Trophoblast cell (in vitro differentiated cells and primary cell): ENCODE measurements at regions not wholly inside any gene's neighbourhood (a gene's known extent, or its start where the extent isn't known, plus 50 kb on each side); places are given as distances from the start of the nearest gene placed in this dataset.
A peak's percentile ranks its signal among the peaks of the same experiment; 100 is the strongest.

ENCODE experiments used
- DNase-seq, 2 donors: peaks; one replicate each; pipeline ENCODE4 v3.0.0-alpha.2; 2016
- H2AFZ ChIP-seq: 2 replicates; pipeline ENCODE4 v1.6.1; 2013; ENCODE audit warnings: low read length, moderate library complexity, mild to moderate bottlenecking; ENCODE audit not compliant: insufficient read depth, poor library complexity
- H2AK5ac ChIP-seq: 2 replicates; pipeline ENCODE4 v1.6.1; 2013; ENCODE audit warnings: mild to moderate bottlenecking, low read length
- H2BK120ac ChIP-seq: 2 replicates; pipeline ENCODE4 v1.6.1; 2013; ENCODE audit warnings: low read length, mild to moderate bottlenecking, moderate library complexity; ENCODE audit not compliant: insufficient read depth, poor library complexity
- H2BK12ac ChIP-seq: 2 replicates; pipeline ENCODE4 v1.6.1; 2013; ENCODE audit warnings: mild to moderate bottlenecking, low read length, moderate library complexity
- H2BK5ac ChIP-seq: 2 replicates; pipeline ENCODE4 v1.6.1; 2013; ENCODE audit warnings: low read length, low read depth, moderate library complexity, mild to moderate bottlenecking; ENCODE audit not compliant: poor library complexity
- H3K14ac ChIP-seq: 2 replicates; pipeline ENCODE4 v1.6.1; 2013; ENCODE audit warnings: mild to moderate bottlenecking, low read length
- H3K18ac ChIP-seq: 2 replicates; pipeline ENCODE4 v1.6.1; 2013; ENCODE audit warnings: mild to moderate bottlenecking, low read length
- H3K23ac ChIP-seq: 2 replicates; pipeline ENCODE4 v1.6.1; 2013; ENCODE audit warnings: low read length
- H3K27ac ChIP-seq: 2 replicates; pipeline ENCODE4 v1.5.1; 2013; ENCODE audit warnings: low read depth, mild to moderate bottlenecking, inconsistent platforms, low read length, moderate library complexity
- H3K27me3 ChIP-seq: 2 replicates; pipeline ENCODE4 v1.6.1; 2013; ENCODE audit warnings: inconsistent platforms, mild to moderate bottlenecking, low read length, moderate library complexity; ENCODE audit not compliant: insufficient read depth
- H3K36me3 ChIP-seq, 2 experiments: 1 replicate in 1 of 2; 2 replicates in 1 of 2; pipeline ENCODE4 v1.6.1; 2013; ENCODE audit warnings: low read length in 2 of 2, mild to moderate bottlenecking in 2 of 2, moderate library complexity in 1 of 2; ENCODE audit not compliant: insufficient read depth in 2 of 2, control insufficient read depth in 1 of 2
- H3K4ac ChIP-seq: 2 replicates; pipeline ENCODE4 v1.6.1; 2013; ENCODE audit warnings: low read depth, mild to moderate bottlenecking, low read length, moderate library complexity
- H3K4me1 ChIP-seq, 2 experiments: 1 replicate in 1 of 2; 2 replicates in 1 of 2; pipeline ENCODE4 v1.6.1; 2013; ENCODE audit warnings: low read length in 2 of 2, mild to moderate bottlenecking in 2 of 2, moderate library complexity in 1 of 2; ENCODE audit not compliant: insufficient read depth in 2 of 2, control insufficient read depth in 1 of 2
- H3K4me2 ChIP-seq: 2 replicates; pipeline ENCODE4 v1.6.1; 2013; ENCODE audit warnings: inconsistent platforms, mild to moderate bottlenecking, low read length, moderate library complexity
- H3K4me3 ChIP-seq: 2 replicates; pipeline ENCODE4 v1.5.1; 2013; ENCODE audit warnings: mild to moderate bottlenecking, low read depth, low read length, inconsistent platforms
- H3K79me1 ChIP-seq: one replicate; pipeline ENCODE4 v1.6.1; 2013; ENCODE audit warnings: low read length
- H3K79me2 ChIP-seq: 2 replicates; pipeline ENCODE4 v1.6.1; 2013; ENCODE audit warnings: low read length, mild to moderate bottlenecking; ENCODE audit not compliant: control insufficient read depth, insufficient read depth, poor library complexity
- H3K9ac ChIP-seq: 2 replicates; pipeline ENCODE4 v1.6.1; 2013; ENCODE audit warnings: mild to moderate bottlenecking, low read length
- H3K9me3 ChIP-seq: 2 replicates; pipeline ENCODE4 v1.6.1; 2013; ENCODE audit warnings: low read depth, mild to moderate bottlenecking, control low read depth, inconsistent platforms, low read length; ENCODE audit not compliant: insufficient read depth
- H4K12ac ChIP-seq: 2 replicates; pipeline ENCODE4 v1.6.1; 2013; ENCODE audit warnings: low read depth, mild to moderate bottlenecking, low read length, moderate library complexity
- H4K8ac ChIP-seq: 2 replicates; pipeline ENCODE4 v1.6.1; 2013; ENCODE audit warnings: low read depth, mild to moderate bottlenecking, low read length, moderate library complexity
- H4K91ac ChIP-seq: one replicate; pipeline ENCODE4 v1.6.1; 2013; ENCODE audit warnings: low read depth, mild to moderate bottlenecking, low read length, moderate library complexity
- WGBS: extraction: QIAGEN DNeasy Blood & Tissue Kit; methylation state at CpG from one replicate; pipeline ENCODE4 v1.1.7; 2013; ENCODE audit warnings: missing lambda C conversion rate; ENCODE audit not compliant: insufficient read length, insufficient coverage; ENCODE audit errors: extremely low coverage; 5-methylcytosine and 5-hydroxymethylcytosine counted together

DNA sequence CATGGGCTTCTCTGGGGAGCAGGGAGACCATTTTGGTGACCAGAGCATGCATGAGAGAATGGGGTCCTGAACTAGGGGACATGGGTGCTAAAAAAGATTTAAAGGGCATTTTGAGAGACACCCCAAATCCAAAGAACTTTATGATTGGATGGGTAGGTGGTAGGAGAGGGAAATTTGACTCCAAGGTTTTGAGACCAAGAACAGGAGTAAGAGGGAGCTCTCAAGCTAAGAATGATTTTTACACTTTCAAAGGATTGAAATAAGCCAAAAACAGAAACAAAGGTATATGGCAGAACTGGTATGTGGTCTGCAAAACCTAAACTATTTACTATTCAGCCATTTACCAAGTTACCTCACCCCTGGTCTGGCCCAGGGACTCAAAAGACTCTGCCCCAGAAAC lies 318.2 kb upstream of the CLINT1 start:
- Histone ChIP-seq H3K23ac (no peak overlapping the region), H4K8ac (no peak overlapping the region), H3K9ac (no peak overlapping the region), H3K36me3 (no peaks in the 10 kb centered on the region), H3K4ac (no peak overlapping the region), H3K14ac (no peak overlapping the region), H2AFZ (no peak overlapping the region), H3K4me3 (no peak overlapping the region), H3K18ac (no peak overlapping the region), H3K27me3 (no peaks in the 10 kb centered on the region), H2BK12ac (no peak overlapping the region), H3K79me2 (no peaks in the 10 kb centered on the region), H4K91ac (no peak overlapping the region), H3K27ac (no peak overlapping the region), H2AK5ac (no peak overlapping the region), H4K12ac (no peak overlapping the region), H3K4me2 (no peak overlapping the region), H3K79me1 (no peaks in the 10 kb centered on the region), H3K9me3 (no peaks in the 10 kb centered on the region), H2BK5ac (no peak overlapping the region), H2BK120ac (no peak overlapping the region), H3K4me1 (peaks cover 0 to 5% of the 10 kb centered on the region in 2 experiments)
- DNase-seq = no peak

DNA sequence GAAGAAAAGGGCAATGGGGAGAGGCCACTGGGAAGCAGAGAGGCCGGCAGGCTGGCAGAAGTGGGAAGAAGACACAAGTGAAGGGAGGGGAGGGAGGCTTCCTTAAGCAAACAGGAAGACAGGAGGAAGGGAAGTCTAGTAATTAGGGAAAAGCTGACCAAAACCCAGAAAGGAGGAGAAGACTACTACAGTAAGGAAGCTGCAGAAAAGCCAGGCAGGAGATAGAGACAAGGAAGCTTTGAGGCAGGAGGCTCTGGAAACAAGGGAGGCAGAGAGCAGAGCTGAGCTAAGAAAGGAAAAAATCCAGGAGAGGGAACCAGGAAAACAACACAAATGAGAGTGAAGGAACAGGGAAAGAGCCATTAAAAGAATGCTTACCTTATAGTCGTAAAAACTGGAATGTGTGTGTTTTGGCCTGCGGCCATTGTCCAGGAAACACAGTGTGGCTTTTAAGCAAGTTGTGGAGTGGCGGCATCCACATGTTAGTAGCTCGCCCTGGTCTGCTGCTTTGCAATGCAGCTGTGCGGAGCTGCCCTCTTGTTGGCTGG lies 317.1 kb upstream of the CLINT1 start:
- Histone ChIP-seq H3K27ac (no peak overlapping the region), H3K9me3 (no peaks in the 10 kb centered on the region), H2AFZ (no peak overlapping the region), H3K14ac (no peak overlapping the region), H2BK5ac (no peak overlapping the region), H3K79me2 (no peaks in the 10 kb centered on the region), H3K4ac (no peak overlapping the region), H2AK5ac (no peak overlapping the region), H3K4me2 (no peak overlapping the region), H3K4me3 (no peak overlapping the region), H3K23ac (no peak overlapping the region), H4K12ac (no peak overlapping the region), H3K9ac (no peak overlapping the region), H2BK12ac (no peak overlapping the region), H3K4me1 (peaks cover 0 to 5% of the 10 kb centered on the region in 2 experiments), H3K18ac (no peak overlapping the region), H2BK120ac (no peak overlapping the region), H3K36me3 (no peaks in the 10 kb centered on the region), H3K79me1 (no peaks in the 10 kb centered on the region), H4K8ac (no peak overlapping the region), H4K91ac (no peak overlapping the region), H3K27me3 (no peaks in the 10 kb centered on the region)
- peak in 1 of 2 donors; percentile 6 for DNase-seq
- WGBS = no CpG with 5 or more reads among the region's 6 CpGs

DNA sequence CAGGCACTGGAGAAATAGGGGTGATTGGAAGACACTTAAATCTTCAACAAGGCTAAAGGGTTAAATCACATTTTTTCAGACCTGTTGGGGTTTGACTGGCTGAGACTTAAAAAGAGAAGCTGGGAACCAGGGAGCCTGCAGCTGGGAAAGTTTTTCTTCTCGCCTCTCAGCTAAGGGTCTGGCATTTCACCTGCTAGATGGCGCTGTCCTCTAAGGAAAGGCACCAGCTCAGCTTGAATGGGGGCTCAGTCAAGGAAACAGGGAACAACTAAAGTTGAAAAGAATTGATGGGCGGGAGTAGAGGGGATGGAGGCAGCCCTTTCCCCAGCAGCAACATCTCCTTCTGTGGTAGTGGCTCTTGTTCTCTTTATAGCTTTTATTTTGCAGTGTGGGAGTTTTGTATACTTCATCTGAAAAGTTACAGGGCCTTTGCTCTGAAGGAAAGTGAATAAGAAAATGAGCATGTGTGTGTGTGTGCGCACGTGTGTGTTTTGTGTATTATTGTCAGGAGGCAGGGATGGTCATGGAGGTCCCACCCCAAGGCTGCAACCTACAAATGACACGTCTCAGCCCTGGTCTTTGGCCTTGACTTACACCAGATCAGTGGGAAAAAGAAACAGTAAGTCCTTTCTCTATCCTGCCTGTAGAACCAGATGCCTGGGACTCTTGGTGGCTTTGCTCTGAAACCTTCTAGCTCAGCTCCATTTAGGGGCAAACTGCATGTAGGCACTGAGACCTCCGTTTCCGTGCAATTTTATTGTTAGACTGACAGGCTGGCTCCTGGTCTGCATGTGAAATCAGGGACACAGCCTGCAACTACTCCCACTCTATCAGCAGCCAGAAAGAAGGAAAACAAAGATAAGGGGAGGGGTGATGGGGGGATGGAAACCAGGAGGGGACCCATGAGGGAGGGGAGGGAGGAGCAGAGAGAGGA lies 316.2 kb upstream of the CLINT1 start:
- Histone ChIP-seq H3K27me3 (no peaks in the 10 kb centered on the region), H2BK5ac (no peak overlapping the region), H2AFZ (no peak overlapping the region), H3K14ac (no peak overlapping the region), H2BK12ac (no peak overlapping the region), H3K79me1 (no peaks in the 10 kb centered on the region), H3K9me3 (no peaks in the 10 kb centered on the region), H4K12ac (no peak overlapping the region), H3K4me2 (no peak overlapping the region), H4K91ac (no peak overlapping the region), H2AK5ac (no peak overlapping the region), H3K4me3 (no peak overlapping the region), H3K9ac (no peak overlapping the region), H4K8ac (no peak overlapping the region), H3K23ac (no peak overlapping the region), H3K18ac (no peak overlapping the region), H2BK120ac (no peak overlapping the region), H3K36me3 (no peaks in the 10 kb centered on the region), H3K27ac (no peak overlapping the region), H3K4me1 (peaks cover 0 to 5% of the 10 kb centered on the region in 2 experiments), H3K4ac (no peak overlapping the region), H3K79me2 (no peaks in the 10 kb centered on the region)
- no CpG with 5 or more reads among the region's 8 CpGs for WGBS
- peak; percentile 21 to 60 for DNase-seq

DNA sequence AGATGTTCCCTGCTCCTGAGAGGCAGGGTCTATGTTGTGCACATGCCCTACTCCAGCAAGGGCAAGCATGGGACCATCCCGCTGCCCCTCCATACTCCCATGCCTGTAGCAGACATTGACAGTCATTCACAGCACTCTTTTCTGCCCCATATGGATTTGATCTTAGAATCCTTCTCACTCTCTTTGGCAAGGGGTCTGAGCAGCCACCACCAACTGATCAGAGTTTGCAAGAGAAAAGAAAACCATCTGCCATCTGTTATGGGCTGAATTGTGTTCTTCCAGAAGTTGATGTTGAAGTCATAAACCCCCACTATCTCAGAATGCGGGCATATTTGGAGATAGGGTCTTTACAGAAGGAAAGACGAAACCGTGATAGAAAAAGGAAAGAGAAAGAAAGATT lies 315.1 kb upstream of the CLINT1 start:
- Histone ChIP-seq H3K4me3 (no peak overlapping the region), H3K23ac (no peak overlapping the region), H3K4ac (no peak overlapping the region), H4K8ac (no peak overlapping the region), H3K18ac (no peak overlapping the region), H2AFZ (no peak overlapping the region), H4K91ac (no peak overlapping the region), H2BK12ac (no peak overlapping the region), H3K4me1 (peaks cover 0 to 5% of the 10 kb centered on the region in 2 experiments), H2BK5ac (no peak overlapping the region), H4K12ac (no peak overlapping the region), H3K9me3 (no peaks in the 10 kb centered on the region), H3K27ac (no peak overlapping the region), H3K79me2 (no peaks in the 10 kb centered on the region), H3K27me3 (no peaks in the 10 kb centered on the region), H2BK120ac (no peak overlapping the region), H3K9ac (no peak overlapping the region), H3K36me3 (no peaks in the 10 kb centered on the region), H3K14ac (no peak overlapping the region), H2AK5ac (no peak overlapping the region), H3K79me1 (no peaks in the 10 kb centered on the region), H3K4me2 (no peak overlapping the region)
- DNase-seq = no peak
- WGBS = no CpG with 5 or more reads among the region's 4 CpGs
